HL-60 (cell line): ENCODE measurements at regions not wholly inside any gene's neighbourhood (a gene's known extent, or its start where the extent isn't known, plus 50 kb on each side); places are given as distances from the start of the nearest gene placed in this dataset.

Experiments used
- CTCF ChIP-seq: IDR thresholded peaks from one replicate; pipeline ENCODE4 v1.5.1; 2011; ENCODE audit warnings: low read length, control low read depth, inconsistent platforms; ENCODE audit not compliant: insufficient read depth
- GABPA ChIP-seq: IDR thresholded peaks from 2 replicates; pipeline ENCODE4 v1.6.1; 2012; ENCODE audit warnings: low read depth
- POLR2AphosphoS5 ChIP-seq: IDR thresholded peaks from 2 replicates; pipeline ENCODE4 v1.6.1; 2012; ENCODE audit warnings: low read depth
- TF ChIP-seq, protein P1 (sequence below): IDR thresholded peaks from 2 replicates; pipeline ENCODE4 v1.6.1; 2012; ENCODE audit warnings: low read depth; ENCODE audit not compliant: insufficient replicate concordance

DNA sequence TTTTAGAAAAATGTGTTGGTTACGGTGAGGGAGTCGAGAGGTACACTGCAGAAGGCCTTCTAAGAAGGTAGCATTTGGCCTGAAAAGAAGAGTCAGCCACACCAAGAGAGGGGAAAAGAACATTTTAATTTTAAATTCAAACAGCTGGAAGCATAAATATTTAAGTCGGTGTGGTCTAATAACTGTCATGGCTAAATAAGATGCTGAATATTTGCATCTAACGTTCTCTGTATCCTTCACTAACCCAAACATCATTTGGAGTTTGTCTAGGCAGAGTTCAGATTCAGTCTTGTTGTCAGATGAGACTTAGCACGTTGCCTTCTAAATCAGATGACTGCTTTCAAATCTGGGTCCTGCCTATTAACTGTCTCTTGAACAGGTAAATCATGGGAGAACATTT lies 583.3 kb downstream of the DIPK2A start:
- TF ChIP-seq CTCF = no peak
- TF ChIP-seq, protein P1, sequence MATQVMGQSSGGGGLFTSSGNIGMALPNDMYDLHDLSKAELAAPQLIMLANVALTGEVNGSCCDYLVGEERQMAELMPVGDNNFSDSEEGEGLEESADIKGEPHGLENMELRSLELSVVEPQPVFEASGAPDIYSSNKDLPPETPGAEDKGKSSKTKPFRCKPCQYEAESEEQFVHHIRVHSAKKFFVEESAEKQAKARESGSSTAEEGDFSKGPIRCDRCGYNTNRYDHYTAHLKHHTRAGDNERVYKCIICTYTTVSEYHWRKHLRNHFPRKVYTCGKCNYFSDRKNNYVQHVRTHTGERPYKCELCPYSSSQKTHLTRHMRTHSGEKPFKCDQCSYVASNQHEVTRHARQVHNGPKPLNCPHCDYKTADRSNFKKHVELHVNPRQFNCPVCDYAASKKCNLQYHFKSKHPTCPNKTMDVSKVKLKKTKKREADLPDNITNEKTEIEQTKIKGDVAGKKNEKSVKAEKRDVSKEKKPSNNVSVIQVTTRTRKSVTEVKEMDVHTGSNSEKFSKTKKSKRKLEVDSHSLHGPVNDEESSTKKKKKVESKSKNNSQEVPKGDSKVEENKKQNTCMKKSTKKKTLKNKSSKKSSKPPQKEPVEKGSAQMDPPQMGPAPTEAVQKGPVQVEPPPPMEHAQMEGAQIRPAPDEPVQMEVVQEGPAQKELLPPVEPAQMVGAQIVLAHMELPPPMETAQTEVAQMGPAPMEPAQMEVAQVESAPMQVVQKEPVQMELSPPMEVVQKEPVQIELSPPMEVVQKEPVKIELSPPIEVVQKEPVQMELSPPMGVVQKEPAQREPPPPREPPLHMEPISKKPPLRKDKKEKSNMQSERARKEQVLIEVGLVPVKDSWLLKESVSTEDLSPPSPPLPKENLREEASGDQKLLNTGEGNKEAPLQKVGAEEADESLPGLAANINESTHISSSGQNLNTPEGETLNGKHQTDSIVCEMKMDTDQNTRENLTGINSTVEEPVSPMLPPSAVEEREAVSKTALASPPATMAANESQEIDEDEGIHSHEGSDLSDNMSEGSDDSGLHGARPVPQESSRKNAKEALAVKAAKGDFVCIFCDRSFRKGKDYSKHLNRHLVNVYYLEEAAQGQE = no peak
- no peak for TF ChIP-seq POLR2AphosphoS5
- no peak for TF ChIP-seq GABPA
